H9 (cell line): ENCODE measurements at regions not wholly inside any gene's neighbourhood (a gene's known extent, or its start where the extent isn't known, plus 50 kb on each side); places are given as distances from the start of the nearest gene placed in this dataset.

ENCODE experiments used
- DNase-seq: peaks from one replicate; pipeline ENCODE4 v3.0.0-alpha.2; 2017
- H2AFZ ChIP-seq: one replicate; pipeline ENCODE4 v1.6.1; 2013; ENCODE audit warnings: mild to moderate bottlenecking, low read length, control low read depth, moderate library complexity
- H2AK5ac ChIP-seq: 2 replicates; pipeline ENCODE4 v1.6.1; 2013; ENCODE audit warnings: low read length, control low read depth, mixed read lengths; ENCODE audit not compliant: insufficient read length
- H2BK120ac ChIP-seq: one replicate; pipeline ENCODE4 v1.6.1; 2013; ENCODE audit warnings: low read depth, mild to moderate bottlenecking, low read length, control low read depth, inconsistent platforms; ENCODE audit not compliant: poor library complexity, severe bottlenecking
- H2BK12ac ChIP-seq: 2 replicates; pipeline ENCODE4 v1.6.1; 2013; ENCODE audit warnings: low read length, control low read depth, mixed read lengths, low read depth; ENCODE audit not compliant: insufficient read length
- H2BK15ac ChIP-seq: 2 replicates; pipeline ENCODE4 v1.6.1; 2013; ENCODE audit warnings: low read depth, low read length, control low read depth
- H2BK20ac ChIP-seq: one replicate; pipeline ENCODE4 v1.6.1; 2013; ENCODE audit warnings: low read depth, mild to moderate bottlenecking, low read length, control low read depth, inconsistent platforms; ENCODE audit not compliant: poor library complexity, severe bottlenecking
- H2BK5ac ChIP-seq: 2 replicates; pipeline ENCODE4 v1.6.1; 2013; ENCODE audit warnings: low read length, control low read depth, mixed read lengths; ENCODE audit not compliant: insufficient read length
- H3K14ac ChIP-seq: 2 replicates; pipeline ENCODE4 v1.6.1; 2013; ENCODE audit warnings: low read length, control low read depth; ENCODE audit not compliant: insufficient read depth
- H3K18ac ChIP-seq: 2 replicates; pipeline ENCODE4 v1.6.1; 2013; ENCODE audit warnings: low read depth, mild to moderate bottlenecking, mixed read lengths, low read length, control low read depth; ENCODE audit not compliant: insufficient read length
- H3K23ac ChIP-seq: 2 replicates; pipeline ENCODE4 v1.6.1; 2013; ENCODE audit warnings: low read length, control low read depth, mixed read lengths, low read depth; ENCODE audit not compliant: insufficient read length
- H3K23me2 ChIP-seq: 2 replicates; pipeline ENCODE4 v1.6.1; 2013; ENCODE audit warnings: low read depth, mild to moderate bottlenecking, mixed read lengths, low read length, control low read depth; ENCODE audit not compliant: insufficient read length, poor library complexity, severe bottlenecking
- H3K27ac ChIP-seq: 2 replicates; pipeline ENCODE4 v1.5.1; 2013; ENCODE audit warnings: low read length, control low read depth, mixed read lengths, low read depth; ENCODE audit not compliant: insufficient read length
- H3K27me3 ChIP-seq: 2 replicates; pipeline ENCODE4 v1.6.1; 2013; ENCODE audit warnings: low read length, control low read depth, inconsistent platforms; ENCODE audit not compliant: insufficient read depth
- H3K4ac ChIP-seq: 2 replicates; pipeline ENCODE4 v1.6.1; 2013; ENCODE audit warnings: low read depth, mild to moderate bottlenecking, control low read depth, inconsistent platforms, low read length, moderate library complexity
- H3K4me1 ChIP-seq: 2 replicates; pipeline ENCODE4 v1.6.1; 2013; ENCODE audit warnings: low read length, control low read depth, inconsistent platforms; ENCODE audit not compliant: insufficient read depth
- H3K4me2 ChIP-seq: 2 replicates; pipeline ENCODE4 v1.6.1; 2013; ENCODE audit warnings: low read length, control low read depth, mixed read lengths; ENCODE audit not compliant: insufficient read length, insufficient read depth
- H3K56ac ChIP-seq: 2 replicates; pipeline ENCODE4 v1.6.1; 2013; ENCODE audit warnings: low read depth, mild to moderate bottlenecking, mixed read lengths, low read length, control low read depth; ENCODE audit not compliant: insufficient read length
- H3K79me1 ChIP-seq: 2 replicates; pipeline ENCODE4 v1.6.1; 2013; ENCODE audit warnings: low read depth, mild to moderate bottlenecking, moderate library complexity, low read length, control low read depth, inconsistent platforms; ENCODE audit not compliant: insufficient read depth, poor library complexity, severe bottlenecking
- H3K79me2 ChIP-seq: 2 replicates; pipeline ENCODE4 v1.6.1; 2013; ENCODE audit warnings: low read length, control low read depth, inconsistent platforms; ENCODE audit not compliant: insufficient read depth
- H3K9ac ChIP-seq: 2 replicates; pipeline ENCODE4 v1.6.1; 2013; ENCODE audit warnings: low read length, control low read depth, mixed read lengths; ENCODE audit not compliant: insufficient read length; ENCODE audit errors: extremely low read depth
- H3K9me3 ChIP-seq: one replicate; pipeline ENCODE4 v1.6.1; 2013; ENCODE audit warnings: low read depth, low read length, inconsistent platforms; ENCODE audit not compliant: control insufficient read depth
- H3T11ph ChIP-seq: one replicate; pipeline ENCODE4 v1.6.1; 2013; ENCODE audit warnings: mild to moderate bottlenecking, low read length, control low read depth, inconsistent platforms
- H4K20me1 ChIP-seq: one replicate; pipeline ENCODE4 v1.6.1; 2013; ENCODE audit not compliant: control insufficient read depth, insufficient read length, insufficient read depth
- H4K5ac ChIP-seq: 2 replicates; pipeline ENCODE4 v1.6.1; 2013; ENCODE audit warnings: low read depth, mild to moderate bottlenecking, mixed read lengths, low read length, control low read depth; ENCODE audit not compliant: insufficient read length
- H4K8ac ChIP-seq: replicated peaks from 2 replicates; pipeline ENCODE4 v1.6.1; 2013; ENCODE audit warnings: low read length, control low read depth, mixed read lengths, low read depth; ENCODE audit not compliant: insufficient read length
- H4K91ac ChIP-seq: 2 replicates; pipeline ENCODE4 v1.6.1; 2013; ENCODE audit warnings: low read depth, mild to moderate bottlenecking, moderate library complexity, mixed read lengths, low read length, control low read depth; ENCODE audit not compliant: insufficient read length
- H3K27ac Mint-ChIP-seq, 3 experiments: 2 replicates in 2 of 3; 3 replicates in 1 of 3; pipeline ENCODE4 v1.8.0; 2020 to 2021; ENCODE audit warnings: mixed read lengths in 3 of 3, mild to moderate bottlenecking in 1 of 3, moderate library complexity in 1 of 3
- H3K27me3 Mint-ChIP-seq: 2 replicates; pipeline ENCODE4 v1.8.0; 2021; ENCODE audit warnings: low read depth, mild to moderate bottlenecking, moderate library complexity, mixed read lengths
- H3K36me3 Mint-ChIP-seq, 3 experiments: 2 replicates in 2 of 3; 3 replicates in 1 of 3; pipeline ENCODE4 v1.8.0; 2020 to 2021; ENCODE audit warnings: low read depth in 3 of 3, mixed read lengths in 3 of 3; ENCODE audit not compliant: insufficient read depth in 1 of 3
- H3K4me1 Mint-ChIP-seq, 2 experiments: 2 replicates each; pipeline ENCODE4 v1.8.0; 2020; ENCODE audit warnings: mixed read lengths in 2 of 2
- H3K4me3 Mint-ChIP-seq, 2 experiments: 2 replicates in 1 of 2; 3 replicates in 1 of 2; pipeline ENCODE4 v1.8.0; 2020 to 2021; ENCODE audit warnings: mild to moderate bottlenecking in 2 of 2, mixed read lengths in 2 of 2, moderate library complexity in 1 of 2
- H3K9me3 Mint-ChIP-seq, 2 experiments: 2 replicates in 1 of 2; 3 replicates in 1 of 2; pipeline ENCODE4 v1.8.0; 2020; ENCODE audit warnings: mild to moderate bottlenecking in 2 of 2, mixed read lengths in 2 of 2, moderate library complexity in 1 of 2
- CTCF ChIP-seq: fragments of 200-600 bp; sonication (generic); conservative IDR thresholded peaks from 3 replicates; pipeline ENCODE4 v1.8.0; 2021; ENCODE audit warnings: antibody characterized with exemption, mild to moderate bottlenecking
- WGBS: extraction: QIAGEN DNeasy Blood & Tissue Kit; methylation state at CpG from one replicate; pipeline ENCODE4 v1.1.7; 2013; ENCODE audit warnings: missing lambda C conversion rate, low lambda C conversion rate, mixed read lengths; ENCODE audit not compliant: insufficient read length; ENCODE audit errors: extremely low coverage; 5-methylcytosine and 5-hydroxymethylcytosine counted together

- Histone ChIP-seq H4K91ac (no peak overlapping the region), H4K8ac (no peak overlapping the region), H2BK12ac (no peak overlapping the region), H3K9ac (no peak overlapping the region), H2AK5ac (no peak overlapping the region), H3K4me1 (peaks cover 4% of the 10 kb centered on the region; the same call in 1 of the 2 replicates), H3K79me2 (no peaks in the 10 kb centered on the region), H4K5ac (no peak overlapping the region), H2AFZ (no peak overlapping the region), H3K14ac (no peak overlapping the region), H3K56ac (no peak overlapping the region), H2BK5ac (no peak overlapping the region), H2BK15ac (no peak overlapping the region), H3K27ac (no peak overlapping the region), H2BK120ac (no peak overlapping the region), H3K18ac (no peak overlapping the region), H3K79me1 (no peaks in the 10 kb centered on the region), H3K23me2 (no peaks in the 10 kb centered on the region), H3K4me2 (no peak overlapping the region), H4K20me1 (no peaks in the 10 kb centered on the region), H3K9me3 (no peaks in the 10 kb centered on the region), H3K4ac (no peak overlapping the region), H3K23ac (no peak overlapping the region), H3T11ph (no peak overlapping the region), H3K27me3 (no peaks in the 10 kb centered on the region), H2BK20ac (no peak overlapping the region)
- no CpG with 5 or more reads among the region's 3 CpGs for WGBS
- Mint-ChIP-seq H3K4me3 (no peak overlapping the region), H3K27ac (peak overlapping the region; percentile 37 to 78 (median 68); a peak in 5 of 7 replicates), H3K9me3 (no peaks in the 10 kb centered on the region; a peak in 1 of 5 replicates), H3K36me3 (no peaks in the 10 kb centered on the region), H3K27me3 (no peaks in the 10 kb centered on the region), H3K4me1 (peaks cover 28 to 31% of the 10 kb centered on the region in 2 experiments)
- no peak for DNase-seq
- no peak for TF ChIP-seq CTCF
Observed at GRCh38 chr5:90015584-90016018, 394.0 kb downstream of the CETN3 start.
